ENCODE measurements at regions not wholly inside any gene's neighbourhood (a gene's known extent, or its start where the extent isn't known, plus 50 kb on each side); places are given as distances from the start of the nearest gene placed in this dataset.

- CTCF ChIA-PET: no interaction called here
- Mint-ChIP-seq H3K9me3 (no peaks in the 10 kb centered on the region), H3K27ac (no peak overlapping the region), H3K4me1 (ENCODE audit: low read depth) (peaks cover 12% of the 10 kb centered on the region), H3K4me3 (no peak overlapping the region), H3K27me3 (peaks cover 2% of the 10 kb centered on the region), H3K36me3 (ENCODE audit: low read depth) (no peaks in the 10 kb centered on the region)
- POLR2A ChIA-PET: no interaction called here
- DNase-seq (no peak), ATAC-seq (no peak)
- intact Hi-C loops (cut with micrococcal nuclease): no loop called here
- TF ChIP-seq CTCF (IDR thresholded peaks at IDR 0.05): no peak
These were observed 165.2 kb downstream of the IGLL1 start for GRCh38 chr22:23414727-23415489.

GRCh38 chr22:23411739-23412138, 168.4 kb downstream of the IGLL1 start:
- Mint-ChIP-seq H3K4me3 (no peak overlapping the region), H3K9me3 (no peaks in the 10 kb centered on the region), H3K27ac (no peak overlapping the region), H3K36me3 (ENCODE audit: low read depth) (no peaks in the 10 kb centered on the region), H3K4me1 (ENCODE audit: low read depth) (peaks cover 12% of the 10 kb centered on the region), H3K27me3 (no peaks in the 10 kb centered on the region)
- CTCF ChIA-PET: interaction anchor here (0.9 to 1.7 kb wide), 4 partner anchors 14 to 179 kb away, joined by 3 to 4 read pairs (median 4); no protein-coding TSS in a partner anchor
- no peak for DNase-seq
- POLR2A ChIA-PET: no interaction called here
- intact Hi-C loops (cut with micrococcal nuclease): no loop called here
- TF ChIP-seq CTCF (IDR thresholded peaks at IDR 0.05): no peak
- no peak for ATAC-seq

- TF ChIP-seq CTCF (IDR thresholded peaks at IDR 0.05): no peak
- no peaks in the 10 kb centered on the region for H3K27me3 Mint-ChIP-seq
- no peak overlapping the region for H3K4me3 Mint-ChIP-seq
- ChIA-PET CTCF (no interaction called here), POLR2A (no interaction called here)
- ATAC-seq: no peak
- DNase-seq: no peak
- H3K4me1 Mint-ChIP-seq (ENCODE audit: low read depth): peaks cover 12% of the 10 kb centered on the region
- no peaks in the 10 kb centered on the region for H3K9me3 Mint-ChIP-seq
- no peaks in the 10 kb centered on the region for H3K36me3 Mint-ChIP-seq (ENCODE audit: low read depth)
- no peak overlapping the region for H3K27ac Mint-ChIP-seq
- intact Hi-C loops (cut with micrococcal nuclease): no loop called here
These were observed 169.7 kb downstream of the IGLL1 start for GRCh38 chr22:23410411-23410810.

DNA sequence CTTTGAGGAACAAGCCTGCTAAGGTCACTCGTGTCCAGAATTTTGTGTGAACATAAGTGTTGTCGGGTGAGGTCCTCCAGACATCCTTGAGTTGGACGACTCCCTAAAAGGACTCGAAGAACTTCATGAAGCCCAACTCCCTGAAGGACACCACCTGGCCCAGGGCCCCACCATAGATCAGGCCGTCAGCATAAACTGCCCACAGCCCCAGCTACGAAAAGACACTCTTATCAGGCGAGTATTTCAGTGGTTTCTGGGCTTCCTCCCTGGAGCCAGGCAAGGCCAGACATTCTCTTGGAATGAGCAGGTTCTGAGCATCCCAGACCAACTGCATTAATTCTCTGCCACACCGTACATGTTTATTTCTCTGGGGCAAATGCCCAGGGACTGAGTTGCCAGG, 170.1 kb downstream of the IGLL1 start:
- Mint-ChIP-seq H3K27me3 (no peaks in the 10 kb centered on the region), H3K4me3 (no peak overlapping the region), H3K9me3 (no peaks in the 10 kb centered on the region), H3K36me3 (ENCODE audit: low read depth) (no peaks in the 10 kb centered on the region), H3K4me1 (ENCODE audit: low read depth) (peaks cover 12% of the 10 kb centered on the region), H3K27ac (no peak overlapping the region)
- ATAC-seq (no peak), DNase-seq (no peak)
- TF ChIP-seq CTCF (IDR thresholded peaks at IDR 0.05): no peak
- intact Hi-C loops (cut with micrococcal nuclease): no loop called here
- ChIA-PET CTCF (no interaction called here), POLR2A (no interaction called here)

DNA sequence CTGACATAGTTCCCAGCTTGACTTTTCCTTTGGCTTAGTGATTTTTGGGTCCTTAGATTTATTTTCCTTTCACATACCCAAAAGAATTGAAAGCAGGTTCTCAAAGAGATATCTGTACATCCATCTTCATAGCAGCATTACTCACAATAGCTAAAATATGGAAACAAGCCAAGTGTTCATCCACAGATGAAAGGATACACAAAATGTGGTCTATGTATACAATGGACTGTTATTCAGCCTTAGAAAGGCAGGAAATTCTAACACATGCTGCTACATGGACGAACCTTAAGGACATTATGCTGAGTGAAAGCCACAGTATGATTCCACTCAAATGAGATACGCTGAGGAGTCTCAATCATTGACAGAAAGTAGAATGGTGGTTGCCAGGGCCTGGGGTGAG, 171.8 kb downstream of the IGLL1 start:
- intact Hi-C loops (cut with micrococcal nuclease): no loop called here
- ChIA-PET CTCF (interaction anchor here (1.1 kb wide), 1 partner anchor 23 kb away, joined by 3 read pairs; no protein-coding TSS in a partner anchor), POLR2A (no interaction called here)
- no peak overlapping the region for H3K4me3 Mint-ChIP-seq
- no peak for DNase-seq
- no peak overlapping the region for H3K27ac Mint-ChIP-seq
- H3K36me3 Mint-ChIP-seq (ENCODE audit: low read depth): no peaks in the 10 kb centered on the region
- H3K9me3 Mint-ChIP-seq: no peaks in the 10 kb centered on the region
- no peaks in the 10 kb centered on the region for H3K27me3 Mint-ChIP-seq
- ATAC-seq: no peak
- no peak for TF ChIP-seq CTCF (IDR thresholded peaks at IDR 0.05)
- H3K4me1 Mint-ChIP-seq (ENCODE audit: low read depth): peaks cover 12% of the 10 kb centered on the region
